ENCODE measurements at regions not wholly inside any gene's neighbourhood (a gene's known extent, or its start where the extent isn't known, plus 50 kb on each side); places are given as distances from the start of the nearest gene placed in this dataset.

DNA sequence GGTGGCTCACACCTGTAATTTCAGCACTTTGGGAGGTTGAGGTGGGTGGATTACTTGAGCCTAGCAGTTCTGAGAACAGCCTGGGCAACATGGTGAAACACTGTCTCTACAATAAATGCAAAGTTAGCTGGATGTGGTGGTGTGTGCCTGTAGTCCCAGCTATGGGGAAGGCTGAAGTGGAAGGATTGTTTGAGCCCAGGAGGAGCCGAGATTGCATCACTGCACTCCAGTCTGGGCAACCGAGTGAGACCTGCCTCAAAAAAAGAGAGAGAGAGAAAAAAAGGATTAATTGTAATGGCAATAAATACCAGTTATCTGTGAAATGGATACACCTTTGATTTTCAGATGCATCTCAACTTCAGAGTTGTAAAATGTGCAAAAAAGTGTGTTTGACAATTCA lies 58.8 kb downstream of the SPRY1 start:
- POLR2A ChIA-PET = no interaction called here
- CTCF ChIA-PET = interaction anchor here (0.8 kb wide), 1 partner anchor 24 kb away, joined by 4 read pairs; no protein-coding TSS in a partner anchor
- no peak for DNase-seq (ENCODE audit: extremely low spot score)
- TF ChIP-seq, protein P1, sequence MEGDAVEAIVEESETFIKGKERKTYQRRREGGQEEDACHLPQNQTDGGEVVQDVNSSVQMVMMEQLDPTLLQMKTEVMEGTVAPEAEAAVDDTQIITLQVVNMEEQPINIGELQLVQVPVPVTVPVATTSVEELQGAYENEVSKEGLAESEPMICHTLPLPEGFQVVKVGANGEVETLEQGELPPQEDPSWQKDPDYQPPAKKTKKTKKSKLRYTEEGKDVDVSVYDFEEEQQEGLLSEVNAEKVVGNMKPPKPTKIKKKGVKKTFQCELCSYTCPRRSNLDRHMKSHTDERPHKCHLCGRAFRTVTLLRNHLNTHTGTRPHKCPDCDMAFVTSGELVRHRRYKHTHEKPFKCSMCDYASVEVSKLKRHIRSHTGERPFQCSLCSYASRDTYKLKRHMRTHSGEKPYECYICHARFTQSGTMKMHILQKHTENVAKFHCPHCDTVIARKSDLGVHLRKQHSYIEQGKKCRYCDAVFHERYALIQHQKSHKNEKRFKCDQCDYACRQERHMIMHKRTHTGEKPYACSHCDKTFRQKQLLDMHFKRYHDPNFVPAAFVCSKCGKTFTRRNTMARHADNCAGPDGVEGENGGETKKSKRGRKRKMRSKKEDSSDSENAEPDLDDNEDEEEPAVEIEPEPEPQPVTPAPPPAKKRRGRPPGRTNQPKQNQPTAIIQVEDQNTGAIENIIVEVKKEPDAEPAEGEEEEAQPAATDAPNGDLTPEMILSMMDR (IDR thresholded peaks at IDR 0.05; ENCODE audit: control extremely low read depth, extremely low read depth, low read depth, missing control alignments) = no peak

DNA sequence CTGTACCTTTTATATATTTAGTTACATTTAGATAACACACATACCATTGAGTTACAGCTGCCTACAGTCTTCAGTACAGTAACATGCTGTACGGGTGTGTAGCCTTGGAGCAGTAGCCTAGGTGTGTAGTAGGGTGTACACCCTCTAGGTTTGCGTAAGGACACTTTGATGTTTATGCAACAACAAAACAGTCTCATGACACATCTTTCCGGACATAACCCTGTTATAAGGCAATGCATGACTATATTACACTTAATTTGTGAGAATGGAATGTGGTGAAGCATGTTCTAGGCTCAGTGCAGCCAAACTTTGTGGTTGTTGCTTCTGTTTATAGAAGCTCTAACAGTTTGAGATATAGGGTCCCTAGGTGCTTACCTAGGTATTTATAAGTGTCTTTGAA lies 65.4 kb downstream of the SPRY1 start:
- DNase-seq (ENCODE audit: extremely low spot score) = no peak
- ChIA-PET CTCF (interaction anchor here (1.3 kb wide), 1 partner anchor 17 kb away, joined by 3 read pairs; no protein-coding TSS in a partner anchor), POLR2A (no interaction called here)
- TF ChIP-seq, protein P1 (IDR thresholded peaks at IDR 0.05; ENCODE audit: control extremely low read depth, extremely low read depth, low read depth, missing control alignments) = no peak

DNA sequence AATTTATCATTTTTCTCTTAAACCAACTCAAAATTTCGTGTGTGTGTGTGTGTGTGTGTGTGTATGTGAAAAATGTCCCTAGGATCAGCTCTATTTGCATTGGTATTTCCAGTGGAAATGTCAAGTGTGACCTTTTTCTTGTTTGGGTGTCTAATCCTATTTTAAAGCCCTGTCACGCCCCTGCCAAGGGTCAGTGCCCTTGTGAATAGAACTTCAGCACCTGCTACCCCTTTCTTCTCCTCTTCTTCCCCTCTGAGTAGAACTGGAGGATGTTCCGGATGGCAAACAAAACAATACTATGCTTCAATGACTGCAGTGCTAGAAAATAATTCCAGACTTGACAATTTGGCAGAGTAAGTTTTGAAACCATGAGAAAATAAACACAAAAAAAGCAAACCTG lies 67.3 kb downstream of the SPRY1 start:
- TF ChIP-seq, protein P1 (IDR thresholded peaks at IDR 0.05; ENCODE audit: control extremely low read depth, extremely low read depth, low read depth, missing control alignments) = no peak
- ChIA-PET CTCF (no interaction called here), POLR2A (no interaction called here)
- DNase-seq (ENCODE audit: extremely low spot score) = no peak

DNA sequence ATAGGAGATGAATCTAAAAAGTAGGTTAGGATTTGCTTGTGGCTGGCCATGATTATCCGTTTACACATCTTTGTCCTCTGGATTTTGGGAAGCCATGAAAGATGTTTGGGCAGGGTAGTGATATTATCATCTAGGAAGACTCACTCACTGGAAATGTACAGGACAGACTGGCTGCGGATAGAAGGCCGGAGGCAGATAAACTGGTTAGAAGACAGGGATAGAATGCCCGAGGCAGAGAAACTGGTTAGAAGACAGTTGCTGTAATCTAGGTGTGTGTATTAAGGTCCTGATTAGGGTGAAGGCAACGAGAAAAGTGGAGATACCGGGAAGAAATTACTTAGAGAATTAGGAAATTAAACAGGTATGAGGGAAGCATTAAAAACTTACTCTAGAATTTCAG lies 68.8 kb downstream of the SPRY1 start:
- TF ChIP-seq, protein P1 (IDR thresholded peaks at IDR 0.05; ENCODE audit: control extremely low read depth, extremely low read depth, low read depth, missing control alignments) = no peak
- DNase-seq (ENCODE audit: extremely low spot score) = no peak
- ChIA-PET POLR2A (no interaction called here), CTCF (no interaction called here)

DNA sequence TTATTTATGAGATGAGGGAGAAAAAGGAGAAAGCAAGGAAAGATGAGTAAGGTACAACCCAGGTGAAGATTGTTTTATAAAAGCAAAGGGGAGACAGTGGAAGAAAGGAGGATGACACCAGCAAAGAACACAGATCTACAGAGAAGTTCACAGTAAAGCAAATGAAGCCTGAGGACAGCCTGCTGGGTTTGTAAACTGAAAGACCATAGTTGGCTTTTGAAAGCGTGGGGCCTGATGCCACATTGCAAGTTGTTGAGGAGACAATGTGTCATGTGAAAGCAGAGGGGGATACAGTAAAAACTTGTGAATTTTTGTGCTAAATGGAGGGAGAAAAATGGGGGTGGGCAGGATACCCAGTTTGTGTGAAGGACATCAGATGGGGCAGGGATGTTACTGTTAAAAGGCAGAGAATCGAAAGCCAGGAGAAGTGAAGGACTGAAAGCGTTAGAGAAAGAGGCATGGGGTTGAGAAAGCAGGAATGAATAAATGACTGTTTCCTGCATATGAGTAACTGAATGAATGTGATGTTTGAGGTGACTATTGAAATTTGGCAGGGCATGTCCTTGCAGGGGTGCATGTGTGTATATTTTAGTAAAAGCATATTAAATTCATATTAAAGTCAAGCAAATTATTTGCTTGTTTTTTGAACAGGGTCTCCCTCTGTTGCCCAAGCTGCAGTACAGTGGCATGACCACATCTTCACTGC lies 69.6 kb downstream of the SPRY1 start:
- ChIA-PET POLR2A (no interaction called here), CTCF (no interaction called here)
- no peak for DNase-seq (ENCODE audit: extremely low spot score)
- TF ChIP-seq, protein P1 (IDR thresholded peaks at IDR 0.05; ENCODE audit: control extremely low read depth, extremely low read depth, low read depth, missing control alignments) = no peak

DNA sequence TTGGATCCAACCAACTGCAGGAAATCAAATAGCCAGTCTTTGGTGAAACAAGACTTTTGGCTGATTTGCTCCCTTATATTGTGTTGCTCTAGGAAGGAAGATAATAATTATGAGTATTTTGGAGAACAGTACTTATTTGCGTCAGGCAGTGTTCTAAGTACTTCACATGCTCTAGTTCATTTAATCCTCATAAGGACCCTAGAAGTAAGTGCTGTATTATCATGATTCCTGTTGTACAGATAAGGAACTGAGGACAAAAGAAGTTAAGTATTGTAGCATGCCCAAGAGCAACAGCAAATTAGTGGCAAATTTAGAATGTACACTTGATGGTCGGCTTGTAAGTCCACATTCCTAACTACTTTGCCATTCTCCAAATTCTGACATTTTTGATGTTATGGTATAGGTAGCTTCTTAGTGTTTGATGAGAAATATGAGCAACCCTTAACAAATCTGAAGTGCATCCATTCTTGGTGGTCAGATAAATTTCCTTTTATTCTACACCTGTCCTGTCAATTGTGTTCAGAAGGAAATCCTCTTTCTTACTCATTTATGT lies 72.0 kb downstream of the SPRY1 start:
- ChIA-PET CTCF (interaction anchor here (1.7 kb wide), 1 partner anchor 51 kb away, joined by 3 read pairs; no protein-coding TSS in a partner anchor), POLR2A (no interaction called here)
- DNase-seq (ENCODE audit: extremely low spot score) = no peak
- TF ChIP-seq, protein P1 (IDR thresholded peaks at IDR 0.05; ENCODE audit: control extremely low read depth, extremely low read depth, low read depth, missing control alignments) = no peak
